Loucy (cell line): ENCODE measurements at regions not wholly inside any gene's neighbourhood (a gene's known extent, or its start where the extent isn't known, plus 50 kb on each side); places are given as distances from the start of the nearest gene placed in this dataset.

Source experiments
- H2AFZ ChIP-seq: fragments of 200-600 bp; sonication (generic); 2 replicates; pipeline ENCODE4 v1.6.0; 2016; ENCODE audit warnings: antibody characterized with exemption, mild to moderate bottlenecking, low read length, moderate library complexity
- H3F3A ChIP-seq: fragments of 200-600 bp; 2 replicates; pipeline ENCODE4 v1.6.0; 2016; ENCODE audit warnings: antibody characterized with exemption, low read depth, mild to moderate bottlenecking
- H3K27me3 ChIP-seq: fragments of 200-600 bp; sonication (generic); 2 replicates; pipeline ENCODE4 v1.6.1; 2014; ENCODE audit warnings: low read length, mild to moderate bottlenecking; ENCODE audit not compliant: insufficient read depth, poor library complexity, severe bottlenecking
- H3K36me3 ChIP-seq: fragments of 200-600 bp; sonication (generic); 2 replicates; pipeline ENCODE4 v1.6.1; 2016; ENCODE audit warnings: low read length; ENCODE audit not compliant: insufficient read depth
- H3K4me1 ChIP-seq: fragments of 200-600 bp; sonication (generic); 2 replicates; pipeline ENCODE4 v1.5.1; 2014; ENCODE audit warnings: low read length, mild to moderate bottlenecking; ENCODE audit not compliant: insufficient read depth, poor library complexity, severe bottlenecking
- H3K4me2 ChIP-seq: fragments of 200-600 bp; sonication (generic); 2 replicates; pipeline ENCODE4 v1.6.0; 2014; ENCODE audit warnings: antibody characterized with exemption, low read length, low read depth, mild to moderate bottlenecking; ENCODE audit not compliant: poor library complexity, severe bottlenecking
- H3K4me3 ChIP-seq: fragments of 200-600 bp; sonication (generic); 2 replicates; pipeline ENCODE4 v1.5.1; 2014; ENCODE audit warnings: low read length, mild to moderate bottlenecking, mixed read lengths; ENCODE audit not compliant: poor library complexity, severe bottlenecking
- H3K79me2 ChIP-seq: fragments of 200-600 bp; sonication (generic); 2 replicates; pipeline ENCODE4 v1.6.1; 2014; ENCODE audit warnings: low read length; ENCODE audit not compliant: insufficient read depth
- H3K9ac ChIP-seq: fragments of 200-600 bp; sonication (generic); 2 replicates; pipeline ENCODE4 v1.6.0; 2014; ENCODE audit warnings: mild to moderate bottlenecking, low read depth, low read length, moderate library complexity; ENCODE audit not compliant: poor library complexity, severe bottlenecking
- H3K9me2 ChIP-seq: fragments of 200-600 bp; sonication (generic); replicated peaks from 2 replicates; pipeline ENCODE4 v1.6.1; 2016; ENCODE audit warnings: low read depth, low read length, mixed read lengths
- H3K9me3 ChIP-seq: fragments of 200-600 bp; sonication (generic); 2 replicates; pipeline ENCODE4 v1.6.1; 2014; ENCODE audit warnings: mild to moderate bottlenecking, antibody characterized with exemption, low read length, low read depth; ENCODE audit not compliant: insufficient read depth
- H4K20me1 ChIP-seq: fragments of 200-600 bp; sonication (generic); 2 replicates; pipeline ENCODE4 v1.6.0; 2014; ENCODE audit warnings: antibody characterized with exemption, low read length, mild to moderate bottlenecking; ENCODE audit not compliant: insufficient read depth, poor library complexity, severe bottlenecking
- EZH2phosphoT487 ChIP-seq: fragments of 200-600 bp; IDR thresholded peaks from 2 replicates; pipeline ENCODE4 v1.6.1; 2018; ENCODE audit warnings: antibody characterized with exemption, mild to moderate bottlenecking, moderate library complexity, borderline replicate concordance
- TF ChIP-seq, protein P1 (sequence below): fragments of 200-600 bp; sonication (generic); conservative IDR thresholded peaks from 2 replicates; pipeline ENCODE4 v1.5.1; 2014; ENCODE audit warnings: mild to moderate bottlenecking, antibody characterized with exemption, low read length

DNA sequence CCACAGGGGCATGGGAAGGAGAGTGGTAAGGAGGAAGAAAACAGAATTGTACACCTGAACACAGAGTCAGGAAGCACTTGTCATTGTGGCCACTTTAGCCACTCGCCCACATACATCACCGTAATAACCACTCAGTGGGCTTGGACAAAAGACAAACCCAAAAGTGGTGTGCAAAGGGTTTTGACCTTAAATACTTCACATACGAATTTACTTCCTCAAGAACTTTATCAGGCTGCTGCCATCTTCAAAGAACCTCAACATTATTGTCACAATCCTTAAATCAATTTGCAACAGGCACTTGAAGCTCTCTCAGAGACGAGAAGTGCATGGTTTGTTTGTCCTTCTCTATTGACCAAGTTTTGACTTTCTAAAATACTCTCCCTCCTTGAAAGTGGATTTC lies 187.3 kb upstream of the EGLN3 start:
- Histone ChIP-seq H3K4me2 (no peak overlapping the region), H4K20me1 (no peaks in the 10 kb centered on the region), H3F3A (no peaks in the 10 kb centered on the region), H3K36me3 (no peaks in the 10 kb centered on the region), H2AFZ (no peak overlapping the region), H3K9me2 (no peaks in the 10 kb centered on the region; the same call in 1 of the 2 replicates), H3K79me2 (no peaks in the 10 kb centered on the region), H3K9ac (no peak overlapping the region), H3K4me1 (no peaks in the 10 kb centered on the region), H3K9me3 (no peaks in the 10 kb centered on the region), H3K4me3 (no peak overlapping the region), H3K27me3 (no peaks in the 10 kb centered on the region)
- TF ChIP-seq, protein P1, sequence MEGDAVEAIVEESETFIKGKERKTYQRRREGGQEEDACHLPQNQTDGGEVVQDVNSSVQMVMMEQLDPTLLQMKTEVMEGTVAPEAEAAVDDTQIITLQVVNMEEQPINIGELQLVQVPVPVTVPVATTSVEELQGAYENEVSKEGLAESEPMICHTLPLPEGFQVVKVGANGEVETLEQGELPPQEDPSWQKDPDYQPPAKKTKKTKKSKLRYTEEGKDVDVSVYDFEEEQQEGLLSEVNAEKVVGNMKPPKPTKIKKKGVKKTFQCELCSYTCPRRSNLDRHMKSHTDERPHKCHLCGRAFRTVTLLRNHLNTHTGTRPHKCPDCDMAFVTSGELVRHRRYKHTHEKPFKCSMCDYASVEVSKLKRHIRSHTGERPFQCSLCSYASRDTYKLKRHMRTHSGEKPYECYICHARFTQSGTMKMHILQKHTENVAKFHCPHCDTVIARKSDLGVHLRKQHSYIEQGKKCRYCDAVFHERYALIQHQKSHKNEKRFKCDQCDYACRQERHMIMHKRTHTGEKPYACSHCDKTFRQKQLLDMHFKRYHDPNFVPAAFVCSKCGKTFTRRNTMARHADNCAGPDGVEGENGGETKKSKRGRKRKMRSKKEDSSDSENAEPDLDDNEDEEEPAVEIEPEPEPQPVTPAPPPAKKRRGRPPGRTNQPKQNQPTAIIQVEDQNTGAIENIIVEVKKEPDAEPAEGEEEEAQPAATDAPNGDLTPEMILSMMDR, result no peak
- TF ChIP-seq EZH2phosphoT487, result no peak

DNA sequence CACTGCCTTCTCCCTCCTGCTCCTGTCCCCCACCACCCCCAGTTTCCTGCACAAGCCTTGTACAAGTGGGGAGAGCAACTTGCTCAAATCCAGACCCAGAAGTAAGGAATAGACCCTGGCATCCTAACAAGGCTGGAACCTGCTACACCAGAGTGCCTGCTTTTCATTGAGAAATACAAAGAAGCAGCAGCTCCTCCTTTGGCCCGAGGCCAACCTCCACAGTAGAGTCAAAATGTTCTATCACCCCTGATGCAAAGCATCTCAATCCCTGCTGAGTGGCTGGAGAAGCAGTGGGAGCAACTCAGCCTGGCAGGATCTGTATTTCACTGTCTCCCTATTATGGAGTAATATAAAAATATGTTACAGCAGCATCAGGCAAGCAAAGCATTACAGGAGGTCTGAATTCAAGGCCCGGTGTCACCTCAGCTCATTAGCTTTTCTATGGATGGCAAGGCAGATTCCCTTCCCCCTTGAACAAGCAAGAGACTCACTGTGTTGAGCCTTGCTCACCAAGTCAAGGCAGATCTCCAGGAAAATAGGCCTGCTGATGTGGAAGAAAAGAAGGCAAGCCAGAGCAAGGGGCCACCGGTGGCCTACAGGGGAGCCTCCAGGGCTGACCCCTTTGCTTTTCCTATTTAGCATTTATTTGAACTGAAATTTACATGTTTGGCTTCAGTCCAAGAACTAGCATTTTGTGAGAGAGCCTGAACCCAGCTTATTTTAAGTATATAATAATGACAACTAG lies 186.3 kb upstream of the EGLN3 start:
- Histone ChIP-seq H3K9me2 (no peaks in the 10 kb centered on the region; the same call in 1 of the 2 replicates), H2AFZ (no peak overlapping the region), H3K4me1 (no peaks in the 10 kb centered on the region), H4K20me1 (no peaks in the 10 kb centered on the region), H3K36me3 (no peaks in the 10 kb centered on the region), H3K27me3 (no peaks in the 10 kb centered on the region), H3K4me3 (no peak overlapping the region), H3K9me3 (no peaks in the 10 kb centered on the region), H3K4me2 (no peak overlapping the region), H3K79me2 (no peaks in the 10 kb centered on the region), H3K9ac (no peak overlapping the region), H3F3A (no peaks in the 10 kb centered on the region)
- no peak for TF ChIP-seq EZH2phosphoT487
- TF ChIP-seq, protein P1, result no peak

DNA sequence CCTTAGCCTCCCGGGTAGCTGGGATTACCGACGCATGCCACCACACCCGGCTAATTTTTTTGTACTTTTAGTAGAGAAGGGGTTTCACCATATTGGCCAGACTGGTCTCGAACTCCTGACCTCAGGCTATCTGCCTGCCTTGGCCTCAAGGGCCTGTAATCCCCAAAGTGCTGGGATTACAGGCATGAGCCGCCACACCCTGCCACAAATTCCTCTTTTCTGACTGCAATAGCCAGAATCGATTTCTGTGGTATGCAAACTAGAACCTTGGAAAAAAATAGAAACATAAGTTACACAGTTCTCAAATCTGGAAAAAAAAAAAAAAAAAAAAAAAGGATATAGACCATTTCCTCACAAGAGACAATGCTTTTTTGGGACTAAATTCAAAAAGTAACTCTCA lies 184.6 kb upstream of the EGLN3 start:
- Histone ChIP-seq H2AFZ (no peak overlapping the region), H3F3A (no peaks in the 10 kb centered on the region), H3K27me3 (no peaks in the 10 kb centered on the region), H3K36me3 (no peaks in the 10 kb centered on the region), H3K9ac (no peak overlapping the region), H3K79me2 (no peaks in the 10 kb centered on the region), H3K4me3 (no peak overlapping the region), H3K4me2 (no peak overlapping the region), H3K9me3 (no peaks in the 10 kb centered on the region), H3K4me1 (no peaks in the 10 kb centered on the region), H3K9me2 (no peaks in the 10 kb centered on the region; the same call in 1 of the 2 replicates), H4K20me1 (no peaks in the 10 kb centered on the region)
- TF ChIP-seq, protein P1, result no peak
- TF ChIP-seq EZH2phosphoT487, result no peak
